ENCODE measurements at regions not wholly inside any gene's neighbourhood (a gene's known extent, or its start where the extent isn't known, plus 50 kb on each side); places are given as distances from the start of the nearest gene placed in this dataset.

GRCh38 chr1:208880433-208881100 is 636.4 kb upstream of the PLXNA2 start:
- no peak for TF ChIP-seq REST (IDR thresholded peaks at IDR 0.05; ENCODE audit: insufficient read depth in 1 of 2, low read depth in 2 of 2, low read length in 2 of 2)
- no peak for TF ChIP-seq POLR2AphosphoS5 (IDR thresholded peaks at IDR 0.05; ENCODE audit: low read depth, low read length)
- TF ChIP-seq SIN3A (IDR thresholded peaks at IDR 0.05; ENCODE audit: borderline replicate concordance, insufficient read depth, low read length) = no peak
- TF ChIP-seq FOXP2 (optimal IDR thresholded peaks at IDR 0.05; ENCODE audit: borderline replicate concordance, extremely low read depth, extremely low read length, insufficient read depth) = no peak
- no peak for TF ChIP-seq TAF1 (IDR thresholded peaks at IDR 0.05; ENCODE audit: borderline replicate concordance, insufficient read depth, low read length)

- no peak for TF ChIP-seq REST (IDR thresholded peaks at IDR 0.05; ENCODE audit: insufficient read depth in 1 of 2, low read depth in 2 of 2, low read length in 2 of 2)
- TF ChIP-seq TAF1 (IDR thresholded peaks at IDR 0.05; ENCODE audit: borderline replicate concordance, insufficient read depth, low read length) = no peak
- no peak for TF ChIP-seq FOXP2 (optimal IDR thresholded peaks at IDR 0.05; ENCODE audit: borderline replicate concordance, extremely low read depth, extremely low read length, insufficient read depth)
- TF ChIP-seq SIN3A (IDR thresholded peaks at IDR 0.05; ENCODE audit: borderline replicate concordance, insufficient read depth, low read length) = no peak
Measured at GRCh38 chr1:208885060-208885459, 640.9 kb upstream of the PLXNA2 start.

GRCh38 chr1:208885650-208886049 is 641.5 kb upstream of the PLXNA2 start:
- TF ChIP-seq SIN3A (IDR thresholded peaks at IDR 0.05; ENCODE audit: borderline replicate concordance, insufficient read depth, low read length) (no peak), FOXP2 (optimal IDR thresholded peaks at IDR 0.05; ENCODE audit: borderline replicate concordance, extremely low read depth, extremely low read length, insufficient read depth) (no peak), POLR2AphosphoS5 (IDR thresholded peaks at IDR 0.05; ENCODE audit: low read depth, low read length) (no peak), REST (IDR thresholded peaks at IDR 0.05; ENCODE audit: insufficient read depth in 1 of 2, low read depth in 2 of 2, low read length in 2 of 2) (no peak), TAF1 (IDR thresholded peaks at IDR 0.05; ENCODE audit: borderline replicate concordance, insufficient read depth, low read length) (no peak)

DNA sequence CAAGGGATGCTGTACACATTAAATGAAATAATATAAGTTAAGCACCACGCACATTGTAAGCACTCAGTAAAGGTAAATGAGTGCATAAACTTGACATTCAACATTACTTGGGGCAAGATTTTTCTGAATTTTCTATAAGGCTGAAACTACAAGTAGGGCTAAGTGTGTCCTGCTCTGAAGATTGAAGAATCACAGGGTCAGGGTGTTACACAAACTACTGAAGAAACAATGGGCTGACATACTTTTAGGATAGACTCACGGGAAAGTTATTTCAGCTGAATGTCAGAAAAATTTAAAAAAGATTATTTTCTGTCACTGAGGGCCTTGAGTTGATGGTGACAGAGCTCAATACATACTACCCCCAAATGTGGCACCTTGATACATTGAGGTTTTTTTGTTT is 644.2 kb upstream of the PLXNA2 start:
- TF ChIP-seq POLR2AphosphoS5 (IDR thresholded peaks at IDR 0.05; ENCODE audit: low read depth, low read length) = no peak
- no peak for TF ChIP-seq TAF1 (IDR thresholded peaks at IDR 0.05; ENCODE audit: borderline replicate concordance, insufficient read depth, low read length)
- no peak for TF ChIP-seq REST (IDR thresholded peaks at IDR 0.05; ENCODE audit: insufficient read depth in 1 of 2, low read depth in 2 of 2, low read length in 2 of 2)
- no peak for TF ChIP-seq SIN3A (IDR thresholded peaks at IDR 0.05; ENCODE audit: borderline replicate concordance, insufficient read depth, low read length)
- TF ChIP-seq FOXP2 (optimal IDR thresholded peaks at IDR 0.05; ENCODE audit: borderline replicate concordance, extremely low read depth, extremely low read length, insufficient read depth) = no peak

All from PFSK-1 (cell line).